ENCODE measurements at regions not wholly inside any gene's neighbourhood (a gene's known extent, or its start where the extent isn't known, plus 50 kb on each side); places are given as distances from the start of the nearest gene placed in this dataset.

DNA sequence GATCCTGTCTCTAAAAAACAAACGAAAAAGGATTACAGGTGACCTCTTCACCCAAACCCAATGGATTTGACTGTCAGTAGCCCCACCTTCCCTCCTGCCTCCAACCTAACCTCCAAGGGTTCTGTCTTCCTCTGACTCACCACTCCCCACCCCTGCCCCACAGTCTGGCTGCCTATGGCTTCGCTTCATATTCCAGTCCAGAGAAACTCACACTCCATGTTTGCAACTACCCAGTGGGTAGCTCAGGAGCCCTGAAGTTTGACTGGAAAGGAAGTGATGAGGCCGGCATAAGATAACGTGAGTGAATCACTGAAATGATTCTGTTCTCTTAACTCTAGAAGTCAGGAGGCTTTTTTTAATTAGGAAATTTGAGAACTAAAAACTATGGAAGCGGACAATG, 303.9 kb downstream of the FOXO1 start:
- ATAC-seq, result no peak
- no peaks in the 10 kb centered on the region for H3K36me3 ChIP-seq (ENCODE audit: control insufficient read depth, insufficient read depth, low read length)
- H3K4me2 ChIP-seq (ENCODE audit: insufficient read depth, low read length), result no peak overlapping the region
- DNase-seq (ENCODE audit: extremely low read depth in 1 of 4, low spot score in 3 of 4), result no peak
- no peaks in the 10 kb centered on the region for H3K9me1 ChIP-seq (ENCODE audit: control insufficient read depth, insufficient read depth, low read length)
- H3K27me3 ChIP-seq (ENCODE audit: control insufficient read depth in 2 of 2, insufficient read depth in 2 of 2, low read length in 2 of 2), result no peaks in the 10 kb centered on the region; a peak in 1 of 5 replicates
- TF ChIP-seq, protein P1, sequence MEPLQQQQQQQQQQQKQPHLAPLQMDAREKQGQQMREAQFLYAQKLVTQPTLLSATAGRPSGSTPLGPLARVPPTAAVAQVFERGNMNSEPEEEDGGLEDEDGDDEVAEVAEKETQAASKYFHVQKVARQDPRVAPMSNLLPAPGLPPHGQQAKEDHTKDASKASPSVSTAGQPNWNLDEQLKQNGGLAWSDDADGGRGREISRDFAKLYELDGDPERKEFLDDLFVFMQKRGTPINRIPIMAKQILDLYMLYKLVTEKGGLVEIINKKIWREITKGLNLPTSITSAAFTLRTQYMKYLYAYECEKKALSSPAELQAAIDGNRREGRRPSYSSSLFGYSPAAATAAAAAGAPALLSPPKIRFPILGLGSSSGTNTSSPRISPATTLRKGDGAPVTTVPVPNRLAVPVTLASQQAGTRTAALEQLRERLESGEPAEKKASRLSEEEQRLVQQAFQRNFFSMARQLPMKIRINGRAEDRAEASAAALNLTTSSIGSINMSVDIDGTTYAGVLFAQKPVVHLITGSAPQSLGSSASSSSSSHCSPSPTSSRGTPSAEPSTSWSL (CRISPR knock-in tag; IDR thresholded peaks at IDR 0.05; ENCODE audit: borderline replicate concordance), result no peak
- no peak for TF ChIP-seq ARID1B (IDR thresholded peaks at IDR 0.05)
- H3K27ac ChIP-seq (ENCODE audit: extremely low read depth, low read depth, low read length), result no peak overlapping the region
- no TSS peak for BruUV-seq (replicated peaks)
- no peak for FAIRE-seq
- no peak overlapping the region for H2AFZ ChIP-seq (ENCODE audit: low read depth, low read length)
- H3K9me3 ChIP-seq (replicated peaks; ENCODE audit: control insufficient read depth, insufficient read depth, low read depth, low read length), result no peaks in the 10 kb centered on the region
- H4K20me1 ChIP-seq (replicated peaks; ENCODE audit: control insufficient read depth, insufficient read depth, low read length), result no peaks in the 10 kb centered on the region
- WGBS (ENCODE audit: insufficient coverage, low coverage, missing lambda C conversion rate), result 3% methylated on average over 5 of the region's 5 CpGs
- in situ Hi-C loops (cut with MboI), result no loop called here
- no peak overlapping the region for H3K4me3 ChIP-seq
- CTCF ChIA-PET (ENCODE audit: low intra/inter-chr PET ratio), result no interaction called here
- intact Hi-C loops (cut with micrococcal nuclease), result no loop called here
- H3K9ac ChIP-seq (ENCODE audit: insufficient read depth in 1 of 2, low read depth in 2 of 2, low read length in 2 of 2), result no peak overlapping the region
- H3K4me1 ChIP-seq (replicated peaks in 1 of 2; ENCODE audit: control insufficient read depth in 2 of 2, insufficient read depth in 2 of 2, low read length in 2 of 2), result no peaks in the 10 kb centered on the region
- POLR2A ChIA-PET, result interaction anchor here (0.6 kb wide), 1 partner anchor 222 kb away, joined by 3 read pairs; no protein-coding TSS in a partner anchor
- H3K79me2 ChIP-seq (ENCODE audit: control insufficient read depth, insufficient read depth, low read length), result no peaks in the 10 kb centered on the region

DNA sequence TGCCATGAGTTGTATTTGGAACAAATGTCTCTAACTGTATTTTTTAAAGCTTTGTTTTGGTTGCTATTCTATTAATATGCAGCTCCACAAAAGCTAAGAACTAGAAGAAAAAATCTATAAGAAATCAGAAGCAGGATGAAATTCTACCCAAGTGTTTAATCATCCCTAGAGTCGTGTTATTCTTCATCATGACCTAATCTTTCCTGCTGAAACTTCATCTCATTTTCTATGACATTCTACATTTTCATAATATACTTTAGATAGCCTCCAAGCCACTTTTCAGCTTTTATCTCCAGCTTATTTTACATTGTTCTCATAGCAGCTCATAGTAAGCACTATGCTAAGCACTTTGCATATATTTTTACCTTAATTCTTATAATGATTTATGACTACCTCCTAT, 302.8 kb downstream of the FOXO1 start:
- H3K9ac ChIP-seq (ENCODE audit: insufficient read depth in 1 of 2, low read depth in 2 of 2, low read length in 2 of 2), result no peak overlapping the region
- H3K36me3 ChIP-seq (ENCODE audit: control insufficient read depth, insufficient read depth, low read length), result no peaks in the 10 kb centered on the region
- H3K27me3 ChIP-seq (ENCODE audit: control insufficient read depth in 2 of 2, insufficient read depth in 2 of 2, low read length in 2 of 2), result no peaks in the 10 kb centered on the region; a peak in 1 of 5 replicates
- in situ Hi-C loops (cut with MboI), result no loop called here
- intact Hi-C loops (cut with micrococcal nuclease), result no loop called here
- no peak overlapping the region for H3K27ac ChIP-seq (ENCODE audit: extremely low read depth, low read depth, low read length)
- CTCF ChIA-PET (ENCODE audit: low intra/inter-chr PET ratio), result no interaction called here
- H3K9me3 ChIP-seq (replicated peaks; ENCODE audit: control insufficient read depth, insufficient read depth, low read depth, low read length), result no peaks in the 10 kb centered on the region
- H2AFZ ChIP-seq (ENCODE audit: low read depth, low read length), result no peak overlapping the region
- DNase-seq (ENCODE audit: extremely low read depth in 1 of 4, low spot score in 3 of 4) (no peak), FAIRE-seq (no peak), ATAC-seq (no peak)
- H3K79me2 ChIP-seq (ENCODE audit: control insufficient read depth, insufficient read depth, low read length), result no peaks in the 10 kb centered on the region
- no peaks in the 10 kb centered on the region for H3K9me1 ChIP-seq (ENCODE audit: control insufficient read depth, insufficient read depth, low read length)
- H3K4me1 ChIP-seq (replicated peaks in 1 of 2; ENCODE audit: control insufficient read depth in 2 of 2, insufficient read depth in 2 of 2, low read length in 2 of 2), result no peaks in the 10 kb centered on the region
- H4K20me1 ChIP-seq (replicated peaks; ENCODE audit: control insufficient read depth, insufficient read depth, low read length), result no peaks in the 10 kb centered on the region
- POLR2A ChIA-PET, result no interaction called here
- 0% methylated on average over 1 of the region's 1 CpG for WGBS (ENCODE audit: insufficient coverage, low coverage, missing lambda C conversion rate)
- H3K4me3 ChIP-seq, result no peak overlapping the region
- H3K4me2 ChIP-seq (ENCODE audit: insufficient read depth, low read length), result no peak overlapping the region
- BruUV-seq (replicated peaks), result no TSS peak
- no peak for TF ChIP-seq RBM25 (IDR thresholded peaks at IDR 0.05; ENCODE audit: low read depth, low read length, severe bottlenecking)
- no peak for TF ChIP-seq HDAC2 (IDR thresholded peaks at IDR 0.05)
- no peak for TF ChIP-seq NR1H2 (CRISPR knock-in tag; IDR thresholded peaks at IDR 0.05)
- TF ChIP-seq ZFP36 (IDR thresholded peaks at IDR 0.05; ENCODE audit: low read depth, low read length, partially characterized antibody), result no peak
- no peak for TF ChIP-seq ZNF324 (CRISPR knock-in tag; IDR thresholded peaks at IDR 0.05)
- TF ChIP-seq ZNF311 (CRISPR knock-in tag; IDR thresholded peaks at IDR 0.05), result no peak
- no peak for TF ChIP-seq TBP (optimal IDR thresholded peaks at IDR 0.05; ENCODE audit: low read depth, low read length)
- TF ChIP-seq, protein P2, sequence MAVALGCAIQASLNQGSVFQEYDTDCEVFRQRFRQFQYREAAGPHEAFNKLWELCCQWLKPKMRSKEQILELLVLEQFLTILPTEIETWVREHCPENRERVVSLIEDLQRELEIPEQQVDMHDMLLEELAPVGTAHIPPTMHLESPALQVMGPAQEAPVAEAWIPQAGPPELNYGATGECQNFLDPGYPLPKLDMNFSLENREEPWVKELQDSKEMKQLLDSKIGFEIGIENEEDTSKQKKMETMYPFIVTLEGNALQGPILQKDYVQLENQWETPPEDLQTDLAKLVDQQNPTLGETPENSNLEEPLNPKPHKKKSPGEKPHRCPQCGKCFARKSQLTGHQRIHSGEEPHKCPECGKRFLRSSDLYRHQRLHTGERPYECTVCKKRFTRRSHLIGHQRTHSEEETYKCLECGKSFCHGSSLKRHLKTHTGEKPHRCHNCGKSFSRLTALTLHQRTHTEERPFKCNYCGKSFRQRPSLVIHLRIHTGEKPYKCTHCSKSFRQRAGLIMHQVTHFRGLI (CRISPR knock-in tag; IDR thresholded peaks at IDR 0.05), result no peak
- TF ChIP-seq CCNT2 (IDR thresholded peaks at IDR 0.05; ENCODE audit: borderline replicate concordance, extremely low read depth, insufficient read length, low read depth, low read length), result no peak
- TF ChIP-seq SREBF2 (CRISPR knock-in tag; IDR thresholded peaks at IDR 0.05), result no peak
